Epithelial cell of proximal tubule (primary cell): ENCODE measurements at regions not wholly inside any gene's neighbourhood (a gene's known extent, or its start where the extent isn't known, plus 50 kb on each side); places are given as distances from the start of the nearest gene placed in this dataset.

Experiments used
- DNase-seq: peaks from one replicate; pipeline ENCODE4 v3.0.0-alpha.2; 2011; ENCODE audit warnings: low read depth
- H3K4me3 ChIP-seq: 2 replicates; pipeline ENCODE4 v1.5.1; 2011; ENCODE audit warnings: low read depth, mild to moderate bottlenecking, low read length
- CTCF ChIP-seq: conservative IDR thresholded peaks from 2 replicates; pipeline ENCODE4 v1.5.1; 2012; ENCODE audit warnings: low read depth, mild to moderate bottlenecking, low read length

GRCh38 chr5:72569408-72569944 lies 62.3 kb upstream of the ZNF366 start:
- TF ChIP-seq CTCF: no peak
- H3K4me3 ChIP-seq: no peak overlapping the region
- no peak for DNase-seq

- DNase-seq: no peak
- TF ChIP-seq CTCF: no peak
- no peak overlapping the region for H3K4me3 ChIP-seq
Measured at GRCh38 chr5:72566746-72567145, 59.5 kb upstream of the ZNF366 start.

- no peak overlapping the region for H3K4me3 ChIP-seq
- no peak for TF ChIP-seq CTCF
- no peak for DNase-seq
Measured at GRCh38 chr5:72565513-72566289, 58.5 kb upstream of the ZNF366 start.

- no peak overlapping the region for H3K4me3 ChIP-seq
- no peak for TF ChIP-seq CTCF
- no peak for DNase-seq
Measured at GRCh38 chr5:72562717-72563116, 55.5 kb upstream of the ZNF366 start.

GRCh38 chr5:72561148-72561972 lies 54.1 kb upstream of the ZNF366 start:
- no peak overlapping the region for H3K4me3 ChIP-seq
- no peak for DNase-seq
- TF ChIP-seq CTCF: no peak

DNA sequence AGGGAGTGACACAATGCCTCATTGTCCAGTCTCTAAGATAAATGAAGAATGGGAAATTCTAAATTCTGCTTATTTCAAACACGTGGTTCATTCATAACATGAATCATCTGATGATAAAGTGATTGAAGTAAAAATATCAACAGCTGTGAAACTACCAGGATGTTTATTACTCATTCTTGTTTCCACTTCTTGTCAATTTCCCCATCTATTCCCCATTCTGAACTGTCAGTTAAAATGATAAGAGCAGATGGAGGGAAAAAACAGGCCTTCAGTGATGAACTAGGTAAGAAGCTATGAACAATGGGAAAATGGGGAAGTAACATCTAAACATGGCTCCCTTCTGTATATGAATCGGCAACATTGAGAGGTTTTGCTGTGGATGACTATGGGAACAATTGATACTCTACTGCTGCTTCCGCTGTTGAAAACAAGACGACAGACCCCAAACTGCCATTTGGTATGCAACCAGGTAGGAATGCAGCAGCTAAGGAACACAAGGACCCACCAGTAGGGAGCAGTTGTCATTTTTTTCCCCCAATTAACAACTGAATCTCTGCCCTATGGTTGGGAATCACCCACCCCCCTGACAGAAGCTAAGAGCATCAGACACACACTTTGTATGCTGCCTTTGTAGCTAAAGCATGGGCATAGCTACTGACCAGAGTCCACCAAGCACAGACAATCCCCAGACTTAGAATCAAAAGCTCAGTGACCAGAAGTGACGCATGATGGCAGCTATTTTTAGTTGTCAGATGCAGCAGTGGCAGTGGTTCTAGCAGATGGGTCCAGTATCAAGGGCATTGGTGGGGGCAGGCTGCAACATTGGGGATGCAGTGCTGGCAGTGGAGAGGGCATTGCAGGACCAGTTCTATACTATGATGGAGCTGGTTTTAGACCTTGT lies 52.9 kb upstream of the ZNF366 start:
- DNase-seq: no peak
- no peak for TF ChIP-seq CTCF
- no peak overlapping the region for H3K4me3 ChIP-seq
